ENCODE measurements at regions not wholly inside any gene's neighbourhood (a gene's known extent, or its start where the extent isn't known, plus 50 kb on each side); places are given as distances from the start of the nearest gene placed in this dataset.

- Histone ChIP-seq H3K27ac (no peak overlapping the region), H3K4me1 (replicated peaks; ENCODE audit: insufficient read depth) (no peaks in the 10 kb centered on the region), H3K36me3 (ENCODE audit: low read depth) (no peaks in the 10 kb centered on the region), H3K9me2 (ENCODE audit: insufficient read depth) (no peaks in the 10 kb centered on the region), H4K20me1 (ENCODE audit: insufficient read depth) (no peaks in the 10 kb centered on the region), H3K4me3 (no peak overlapping the region), H3K9me3 (ENCODE audit: insufficient read depth, low read depth) (no peaks in the 10 kb centered on the region), H3K79me2 (ENCODE audit: low read depth) (no peaks in the 10 kb centered on the region), H2AFZ (no peak overlapping the region), H3K27me3 (ENCODE audit: insufficient read depth, low read depth) (no peaks in the 10 kb centered on the region; the same call in 1 of the 2 replicates), H3F3A (ENCODE audit: insufficient read depth, low read depth) (no peaks in the 10 kb centered on the region), H3K4me2 (no peak overlapping the region)
- no TSS peak for BruUV-seq (replicated peaks)
- POLR2A ChIA-PET (ENCODE audit: unreplicated experiment) = no interaction called here
- intact Hi-C loops (cut with micrococcal nuclease; ENCODE audit: unreplicated experiment) = loop anchor here (10.0 kb wide), 1 partner anchor 112 kb away; no protein-coding TSS in a partner anchor
- DNase-seq = no peak
- CTCF ChIA-PET = no interaction called here
- TF ChIP-seq EZH2 (IDR thresholded peaks at IDR 0.05; ENCODE audit: low read depth) = no peak
- no peak for TF ChIP-seq CTCF (conservative IDR thresholded peaks at IDR 0.05)
These were observed 99.8 kb upstream of the RET start for GRCh38 chr10:42977032-42977416.

DNA sequence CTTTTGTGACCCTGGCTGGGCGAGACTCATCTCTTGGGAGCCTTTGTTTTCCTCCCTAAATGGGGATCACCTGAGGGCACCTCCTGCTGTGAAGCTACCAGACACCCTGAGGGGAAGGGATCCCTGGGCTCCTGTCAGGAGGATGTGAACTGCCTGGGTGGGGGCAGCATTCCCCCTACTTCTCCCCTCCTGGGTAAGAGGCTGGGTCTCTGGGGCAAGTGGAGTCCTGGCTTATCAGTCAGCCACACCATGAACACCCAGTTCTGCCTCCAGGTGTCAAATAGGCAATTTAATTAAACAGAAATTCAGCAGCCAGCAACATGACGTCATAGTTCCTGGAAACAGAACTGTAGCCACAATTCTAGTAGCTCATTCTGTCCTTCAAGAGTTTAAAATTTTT is 97.7 kb upstream of the RET start:
- DNase-seq = no peak
- Histone ChIP-seq H3K9me2 (ENCODE audit: insufficient read depth) (no peaks in the 10 kb centered on the region), H3K4me1 (replicated peaks; ENCODE audit: insufficient read depth) (no peaks in the 10 kb centered on the region), H2AFZ (no peak overlapping the region), H3K79me2 (ENCODE audit: low read depth) (no peaks in the 10 kb centered on the region), H3K27ac (no peak overlapping the region), H4K20me1 (ENCODE audit: insufficient read depth) (no peaks in the 10 kb centered on the region), H3K36me3 (ENCODE audit: low read depth) (no peaks in the 10 kb centered on the region), H3F3A (ENCODE audit: insufficient read depth, low read depth) (no peaks in the 10 kb centered on the region), H3K4me2 (no peak overlapping the region), H3K4me3 (no peak overlapping the region), H3K9me3 (ENCODE audit: insufficient read depth, low read depth) (no peaks in the 10 kb centered on the region), H3K27me3 (ENCODE audit: insufficient read depth, low read depth) (no peaks in the 10 kb centered on the region; the same call in 1 of the 2 replicates)
- no TSS peak for BruUV-seq (replicated peaks)
- TF ChIP-seq CTCF (conservative IDR thresholded peaks at IDR 0.05) = no peak
- no peak for TF ChIP-seq EZH2 (IDR thresholded peaks at IDR 0.05; ENCODE audit: low read depth)
- intact Hi-C loops (cut with micrococcal nuclease; ENCODE audit: unreplicated experiment) = loop anchor here (10.0 kb wide), 1 partner anchor 114 kb away; no protein-coding TSS in a partner anchor
- CTCF ChIA-PET = no interaction called here
- POLR2A ChIA-PET (ENCODE audit: unreplicated experiment) = interaction anchor here (0.5 kb wide), 1 partner anchor 417 kb away, joined by 3 read pairs; no protein-coding TSS in a partner anchor

GRCh38 chr10:42979721-42980467 is 97.0 kb upstream of the RET start:
- no peak for DNase-seq
- TF ChIP-seq EZH2 (IDR thresholded peaks at IDR 0.05; ENCODE audit: low read depth) (no peak), CTCF (conservative IDR thresholded peaks at IDR 0.05) (no peak)
- H3K9me2 ChIP-seq (ENCODE audit: insufficient read depth) = no peaks in the 10 kb centered on the region
- BruUV-seq (replicated peaks) = no TSS peak
- H3K79me2 ChIP-seq (ENCODE audit: low read depth) = no peaks in the 10 kb centered on the region
- no peaks in the 10 kb centered on the region for H3F3A ChIP-seq (ENCODE audit: insufficient read depth, low read depth)
- H3K4me1 ChIP-seq (replicated peaks; ENCODE audit: insufficient read depth) = no peaks in the 10 kb centered on the region
- no peaks in the 10 kb centered on the region for H4K20me1 ChIP-seq (ENCODE audit: insufficient read depth)
- no peaks in the 10 kb centered on the region for H3K9me3 ChIP-seq (ENCODE audit: insufficient read depth, low read depth)
- ChIA-PET POLR2A (ENCODE audit: unreplicated experiment) (interaction anchor here (0.5 kb wide), 1 partner anchor 416 kb away, joined by 3 read pairs; no protein-coding TSS in a partner anchor), CTCF (no interaction called here)
- intact Hi-C loops (cut with micrococcal nuclease; ENCODE audit: unreplicated experiment) = loop anchor here (10.0 kb wide), 1 partner anchor 115 kb away; no protein-coding TSS in a partner anchor
- H3K4me3 ChIP-seq = no peak overlapping the region
- no peak overlapping the region for H2AFZ ChIP-seq
- H3K4me2 ChIP-seq = no peak overlapping the region
- H3K27me3 ChIP-seq (ENCODE audit: insufficient read depth, low read depth) = no peaks in the 10 kb centered on the region; the same call in 1 of the 2 replicates
- H3K27ac ChIP-seq = no peak overlapping the region
- H3K36me3 ChIP-seq (ENCODE audit: low read depth) = no peaks in the 10 kb centered on the region

Measured in PC-9 (cell line).